ENCODE measurements at regions not wholly inside any gene's neighbourhood (a gene's known extent, or its start where the extent isn't known, plus 50 kb on each side); places are given as distances from the start of the nearest gene placed in this dataset.

DNA sequence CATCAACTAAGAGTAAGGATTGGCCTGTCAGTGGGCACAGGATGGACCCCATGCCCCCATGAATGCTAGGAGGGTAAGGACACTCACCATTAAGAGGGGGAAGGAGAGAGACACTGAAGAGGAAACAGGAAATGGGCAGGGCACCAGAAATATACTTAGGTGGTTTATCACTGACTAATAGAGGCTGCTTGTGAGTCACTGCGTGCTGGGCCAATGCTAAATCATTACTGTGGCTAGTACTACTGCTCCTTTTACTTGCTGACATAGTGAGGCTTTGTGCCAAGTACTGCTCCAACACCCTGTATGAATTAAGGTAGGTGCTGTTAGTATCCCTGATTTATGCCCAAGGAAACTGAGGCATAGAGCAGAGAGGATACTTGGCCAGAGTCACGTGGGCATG is 130.4 kb upstream of the FRMPD4 start:
- TF ChIP-seq, protein P1, sequence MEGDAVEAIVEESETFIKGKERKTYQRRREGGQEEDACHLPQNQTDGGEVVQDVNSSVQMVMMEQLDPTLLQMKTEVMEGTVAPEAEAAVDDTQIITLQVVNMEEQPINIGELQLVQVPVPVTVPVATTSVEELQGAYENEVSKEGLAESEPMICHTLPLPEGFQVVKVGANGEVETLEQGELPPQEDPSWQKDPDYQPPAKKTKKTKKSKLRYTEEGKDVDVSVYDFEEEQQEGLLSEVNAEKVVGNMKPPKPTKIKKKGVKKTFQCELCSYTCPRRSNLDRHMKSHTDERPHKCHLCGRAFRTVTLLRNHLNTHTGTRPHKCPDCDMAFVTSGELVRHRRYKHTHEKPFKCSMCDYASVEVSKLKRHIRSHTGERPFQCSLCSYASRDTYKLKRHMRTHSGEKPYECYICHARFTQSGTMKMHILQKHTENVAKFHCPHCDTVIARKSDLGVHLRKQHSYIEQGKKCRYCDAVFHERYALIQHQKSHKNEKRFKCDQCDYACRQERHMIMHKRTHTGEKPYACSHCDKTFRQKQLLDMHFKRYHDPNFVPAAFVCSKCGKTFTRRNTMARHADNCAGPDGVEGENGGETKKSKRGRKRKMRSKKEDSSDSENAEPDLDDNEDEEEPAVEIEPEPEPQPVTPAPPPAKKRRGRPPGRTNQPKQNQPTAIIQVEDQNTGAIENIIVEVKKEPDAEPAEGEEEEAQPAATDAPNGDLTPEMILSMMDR (conservative IDR thresholded peaks at IDR 0.05 in 1 of 2, IDR thresholded peaks at IDR 0.05 in 1 of 2; ENCODE audit: low read depth in 1 of 2, low read length in 2 of 2): no peak
- no peak for TF ChIP-seq EZH2 (IDR thresholded peaks at IDR 0.05; ENCODE audit: low read length, missing control alignments)

Data from fibroblast of lung (primary cell).